Endothelial cell (in vitro differentiated cells): ENCODE measurements at regions not wholly inside any gene's neighbourhood (a gene's known extent, or its start where the extent isn't known, plus 50 kb on each side); places are given as distances from the start of the nearest gene placed in this dataset.

Experiments
- DNase-seq: peaks from one replicate; pipeline ENCODE4 v3.0.0; 2021; ENCODE audit warnings: low spot score
- H3K27ac Mint-ChIP-seq: one replicate; pipeline ENCODE4 v1.8.0; 2021; ENCODE audit warnings: mixed read lengths, inconsistent platforms; ENCODE audit not compliant: unreplicated experiment
- H3K27me3 Mint-ChIP-seq: one replicate; pipeline ENCODE4 v1.8.0; 2021; ENCODE audit warnings: mild to moderate bottlenecking, moderate library complexity, mixed read lengths, inconsistent platforms; ENCODE audit not compliant: unreplicated experiment
- H3K36me3 Mint-ChIP-seq: one replicate; pipeline ENCODE4 v1.8.0; 2021; ENCODE audit warnings: mild to moderate bottlenecking, low read depth, mixed read lengths, inconsistent platforms; ENCODE audit not compliant: unreplicated experiment
- H3K4me1 Mint-ChIP-seq: one replicate; pipeline ENCODE4 v1.8.0; 2021; ENCODE audit warnings: mild to moderate bottlenecking, mixed read lengths, inconsistent platforms; ENCODE audit not compliant: unreplicated experiment
- H3K4me3 Mint-ChIP-seq: one replicate; pipeline ENCODE4 v1.8.0; 2021; ENCODE audit warnings: mild to moderate bottlenecking, mixed read lengths, inconsistent platforms; ENCODE audit not compliant: unreplicated experiment
- H3K9me3 Mint-ChIP-seq: one replicate; pipeline ENCODE4 v1.8.0; 2021; ENCODE audit warnings: mixed read lengths, inconsistent platforms; ENCODE audit not compliant: unreplicated experiment
- CTCF ChIP-seq: fragments of 200-600 bp; sonication (generic); IDR thresholded peaks from one replicate; pipeline ENCODE4 v1.5.0; 2021; ENCODE audit warnings: antibody characterized with exemption; ENCODE audit not compliant: unreplicated experiment

GRCh38 chr20:6577451-6577850 lies 190.0 kb upstream of the BMP2 start:
- Mint-ChIP-seq H3K36me3 (no peaks in the 10 kb centered on the region), H3K27me3 (peaks cover 5% of the 10 kb centered on the region), H3K27ac (no peak overlapping the region), H3K4me3 (no peak overlapping the region), H3K4me1 (no peaks in the 10 kb centered on the region), H3K9me3 (no peaks in the 10 kb centered on the region)
- no peak for DNase-seq
- TF ChIP-seq CTCF, result no peak

GRCh38 chr20:6576726-6577125 lies 190.8 kb upstream of the BMP2 start:
- H3K9me3 Mint-ChIP-seq, result no peaks in the 10 kb centered on the region
- H3K4me1 Mint-ChIP-seq, result no peaks in the 10 kb centered on the region
- no peak for DNase-seq
- no peak overlapping the region for H3K4me3 Mint-ChIP-seq
- no peak overlapping the region for H3K27ac Mint-ChIP-seq
- no peak for TF ChIP-seq CTCF
- peaks cover 5% of the 10 kb centered on the region for H3K27me3 Mint-ChIP-seq
- no peaks in the 10 kb centered on the region for H3K36me3 Mint-ChIP-seq

DNA sequence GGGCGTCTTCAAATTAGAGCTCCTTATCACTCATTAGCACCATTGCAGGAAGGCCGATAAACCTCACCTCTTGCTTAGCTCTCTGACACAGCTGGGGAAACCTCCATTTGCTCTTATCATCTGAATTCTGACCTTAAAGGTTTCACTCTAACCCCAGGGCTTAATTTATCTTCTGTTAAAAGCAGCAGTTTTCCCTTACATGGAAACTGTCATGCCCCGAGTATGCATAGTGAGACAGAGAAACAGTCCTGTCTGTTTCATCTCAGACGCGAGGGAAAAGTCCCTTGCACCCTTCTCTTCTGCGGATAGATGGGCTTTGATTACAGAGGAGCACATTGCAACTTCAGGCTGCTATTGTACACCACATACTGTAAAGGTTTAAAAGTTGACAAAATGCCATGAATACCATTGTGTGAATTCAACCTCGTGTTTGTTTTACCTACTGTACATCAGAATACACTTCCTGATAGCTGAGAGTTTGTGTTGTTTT lies 191.5 kb upstream of the BMP2 start:
- H3K9me3 Mint-ChIP-seq, result no peaks in the 10 kb centered on the region
- no peak for TF ChIP-seq CTCF
- no peak overlapping the region for H3K27ac Mint-ChIP-seq
- H3K36me3 Mint-ChIP-seq, result no peaks in the 10 kb centered on the region
- DNase-seq, result no peak
- no peak overlapping the region for H3K4me3 Mint-ChIP-seq
- H3K27me3 Mint-ChIP-seq, result peaks cover 1% of the 10 kb centered on the region
- no peaks in the 10 kb centered on the region for H3K4me1 Mint-ChIP-seq

DNA sequence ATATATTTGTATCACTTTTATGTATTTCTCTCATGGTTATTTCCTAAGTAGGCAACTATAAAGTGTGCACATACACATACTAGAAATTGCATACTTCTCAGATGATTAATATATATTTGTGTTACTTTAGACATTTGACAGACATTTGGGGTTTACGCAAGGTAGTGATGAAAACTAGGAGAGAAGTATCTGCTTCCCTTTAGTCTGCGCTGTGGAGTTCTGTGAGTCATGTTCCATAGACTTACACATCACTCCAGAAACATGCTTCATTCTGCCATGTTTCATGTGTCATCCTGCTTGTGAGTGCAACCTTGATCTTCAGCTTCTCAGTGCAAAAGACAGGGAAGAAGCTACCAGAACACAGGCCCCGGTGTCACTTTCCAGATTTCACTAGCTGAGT lies 200.7 kb upstream of the BMP2 start:
- Mint-ChIP-seq H3K9me3 (no peaks in the 10 kb centered on the region), H3K27me3 (no peaks in the 10 kb centered on the region), H3K4me1 (no peaks in the 10 kb centered on the region), H3K27ac (no peak overlapping the region), H3K36me3 (no peaks in the 10 kb centered on the region), H3K4me3 (no peak overlapping the region)
- no peak for TF ChIP-seq CTCF
- no peak for DNase-seq

DNA sequence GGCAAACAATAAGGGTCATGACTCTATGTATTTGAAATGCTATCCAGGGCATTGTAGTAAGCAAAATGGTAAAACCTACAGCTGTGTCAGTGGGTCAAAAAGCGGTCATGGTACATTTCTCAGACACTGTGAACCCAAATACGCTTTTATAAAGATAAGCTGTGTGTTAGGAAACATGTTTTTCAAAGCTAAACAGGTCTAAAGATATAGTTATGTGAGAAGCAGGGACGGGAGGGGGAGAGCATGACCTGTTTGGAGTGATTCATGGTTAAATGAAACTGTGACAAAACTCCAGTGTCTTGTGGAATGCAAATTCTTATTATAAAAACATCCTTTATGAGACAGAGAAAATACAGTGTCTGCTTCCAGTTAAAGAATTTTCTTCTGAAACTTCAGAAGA lies 205.4 kb upstream of the BMP2 start:
- no peak for TF ChIP-seq CTCF
- H3K27ac Mint-ChIP-seq, result no peak overlapping the region
- no peaks in the 10 kb centered on the region for H3K36me3 Mint-ChIP-seq
- H3K4me1 Mint-ChIP-seq, result no peaks in the 10 kb centered on the region
- H3K4me3 Mint-ChIP-seq, result no peak overlapping the region
- no peaks in the 10 kb centered on the region for H3K27me3 Mint-ChIP-seq
- H3K9me3 Mint-ChIP-seq, result no peaks in the 10 kb centered on the region
- no peak for DNase-seq
